Peyer's patch (tissue), 4 donors: ENCODE measurements at regions not wholly inside any gene's neighbourhood (a gene's known extent, or its start where the extent isn't known, plus 50 kb on each side); places are given as distances from the start of the nearest gene placed in this dataset.
"Not testable (repeated sequence)": the region's sequence is repeated elsewhere in the genome, so short reads cannot be mapped to it uniquely, and the experiment has no call there.

Source experiments
- CTCF ChIP-seq, 6 experiments: fragments of 450-650 bp in 4 of 6; fragments of 200-600 bp in 2 of 6; sonication (generic) in 1 of 6; IDR thresholded peaks; one replicate each; pipeline ENCODE4 v1.5.1; 2017 to 2019; ENCODE audit warnings: antibody characterized with exemption in 6 of 6, mild to moderate bottlenecking in 3 of 6, moderate library complexity in 1 of 6
- POLR2A ChIP-seq, 2 donors: fragments of 450-650 bp; IDR thresholded peaks; one replicate each; pipeline ENCODE4 v1.5.1; 2017; ENCODE audit warnings: antibody characterized with exemption in 2 of 2, mild to moderate bottlenecking in 2 of 2, moderate library complexity in 2 of 2

DNA sequence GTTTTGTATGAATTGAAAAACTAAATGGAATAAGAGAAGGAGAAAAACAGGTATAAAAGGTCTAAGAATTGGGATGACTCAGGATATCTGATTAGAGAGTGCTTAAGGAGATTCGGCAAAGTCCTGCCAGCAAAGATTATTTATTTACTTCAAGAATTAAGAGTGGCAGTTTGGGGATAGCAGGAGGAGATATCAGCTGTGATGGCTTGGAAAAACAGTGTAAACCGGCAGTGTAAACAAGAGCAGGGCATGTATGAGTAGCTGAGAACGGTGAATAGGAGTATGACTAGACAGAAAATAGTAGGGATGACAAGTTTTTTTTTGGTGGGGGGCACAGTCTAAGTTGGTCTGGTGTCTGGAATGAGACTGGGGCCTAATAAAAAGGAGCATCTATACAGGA lies 231.9 kb upstream of the DUSP10 start:
- not testable (repeated sequence) for TF ChIP-seq POLR2A, CTCF (IDR thresholded peaks at IDR 0.05)
